GM19023 (cell line): ENCODE measurements at regions not wholly inside any gene's neighbourhood (a gene's known extent, or its start where the extent isn't known, plus 50 kb on each side); places are given as distances from the start of the nearest gene placed in this dataset.

ENCODE experiments used
- ATAC-seq: cut with Tn5 transposase; IDR thresholded peaks from one replicate; pipeline ENCODE4 v1.9.1; 2021; ENCODE audit warnings: mild to moderate bottlenecking, moderate library complexity; ENCODE audit not compliant: unreplicated experiment

DNA sequence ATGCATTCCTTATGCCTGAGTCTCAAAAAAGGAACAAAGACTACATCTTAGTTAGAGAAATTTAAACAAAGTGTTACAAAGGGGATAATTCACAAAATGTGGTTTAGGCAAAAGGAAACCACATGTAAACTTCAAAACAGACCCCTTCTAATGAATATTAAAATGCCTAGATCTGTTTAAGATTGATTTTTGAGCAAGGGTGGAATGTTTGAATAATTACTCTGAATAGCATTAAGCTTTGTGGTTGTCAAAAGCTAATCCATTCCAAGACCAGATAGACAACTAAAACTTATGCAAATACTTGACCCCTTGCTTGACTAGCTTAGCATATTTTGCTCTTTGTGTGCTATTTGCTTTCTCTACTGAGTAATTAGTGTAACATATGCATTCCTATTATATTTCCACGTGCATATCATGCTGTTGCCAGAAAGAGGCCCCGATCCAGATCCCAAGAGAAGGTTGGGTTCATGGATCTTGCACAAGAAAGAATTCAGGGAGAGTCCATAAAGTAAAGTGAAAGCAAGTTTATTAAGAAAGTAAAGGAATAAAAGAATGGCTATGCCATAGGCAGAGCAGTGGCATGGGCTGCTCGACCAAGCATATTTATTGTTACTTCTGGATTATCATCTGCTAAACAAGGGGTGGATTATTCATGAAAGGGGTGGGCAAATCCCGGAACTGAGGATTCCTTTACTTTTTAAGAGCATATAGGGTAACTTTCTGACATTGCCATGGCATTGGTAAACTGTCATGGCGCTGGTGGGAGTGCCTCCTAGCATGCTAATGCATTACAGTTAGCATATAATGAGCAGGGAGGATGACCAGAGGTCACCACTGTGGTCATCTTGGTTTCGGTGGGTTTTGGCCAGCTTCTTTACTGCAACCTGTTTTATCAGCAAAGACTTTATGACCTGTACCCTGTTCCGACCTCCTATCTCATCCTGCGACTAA lies 1193.4 kb upstream of the EYS start:
- no peak for ATAC-seq

DNA sequence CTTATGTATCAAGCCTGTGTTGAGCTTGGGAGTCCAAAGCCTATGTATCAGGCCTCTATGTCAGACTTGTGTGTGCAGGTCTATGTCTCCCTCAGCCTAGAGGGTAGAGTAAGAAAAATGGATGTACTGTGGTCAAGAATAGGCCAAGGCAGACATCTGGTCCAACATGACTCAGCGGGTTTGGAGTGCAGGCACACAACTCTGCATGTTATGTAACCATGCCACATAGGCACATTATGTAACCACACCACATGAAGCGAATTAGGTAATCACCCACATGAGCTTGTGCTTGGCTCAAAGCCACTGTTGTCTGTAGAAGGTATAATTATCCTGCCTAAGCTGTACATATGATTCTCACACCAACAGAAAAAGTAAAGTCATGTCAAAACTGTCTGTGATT lies 1190.5 kb upstream of the EYS start:
- no peak for ATAC-seq

DNA sequence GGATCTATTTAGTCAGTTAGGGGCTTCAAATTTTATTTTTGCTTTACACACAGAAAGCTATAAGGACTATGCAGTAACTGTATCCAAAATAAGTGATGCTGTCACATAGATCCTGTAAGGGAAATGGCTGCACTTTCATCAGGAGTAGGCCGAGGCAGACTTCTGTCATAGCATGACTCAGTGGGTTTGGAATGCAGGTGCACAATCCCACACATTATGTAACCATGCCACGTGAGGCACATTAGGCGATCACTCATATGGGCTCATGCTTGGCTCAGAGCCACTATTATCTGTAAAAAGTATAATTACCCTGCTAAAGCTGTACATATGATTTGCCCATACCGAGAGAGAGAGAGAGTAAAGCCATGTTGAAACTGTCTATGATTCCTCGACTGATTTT lies 1189.4 kb upstream of the EYS start:
- ATAC-seq: no peak

DNA sequence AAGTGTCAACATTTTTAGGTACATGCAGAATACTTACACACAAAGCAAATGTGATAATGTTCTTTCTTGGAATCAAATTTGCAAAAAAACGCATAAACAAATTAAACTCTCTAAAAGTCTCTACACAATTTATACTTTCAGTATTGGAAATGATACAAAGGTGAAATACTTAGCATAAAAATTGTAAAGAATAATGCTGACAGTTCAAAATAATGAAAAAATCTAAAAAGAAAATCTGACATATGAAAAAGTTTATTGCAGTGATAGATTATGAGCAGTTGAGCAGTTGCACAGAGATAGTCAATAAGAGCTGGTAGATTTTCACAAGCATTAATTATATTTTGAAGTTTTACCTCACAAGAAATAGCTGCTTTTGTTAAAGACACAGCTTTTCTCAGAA lies 1176.4 kb upstream of the EYS start:
- ATAC-seq: no peak

DNA sequence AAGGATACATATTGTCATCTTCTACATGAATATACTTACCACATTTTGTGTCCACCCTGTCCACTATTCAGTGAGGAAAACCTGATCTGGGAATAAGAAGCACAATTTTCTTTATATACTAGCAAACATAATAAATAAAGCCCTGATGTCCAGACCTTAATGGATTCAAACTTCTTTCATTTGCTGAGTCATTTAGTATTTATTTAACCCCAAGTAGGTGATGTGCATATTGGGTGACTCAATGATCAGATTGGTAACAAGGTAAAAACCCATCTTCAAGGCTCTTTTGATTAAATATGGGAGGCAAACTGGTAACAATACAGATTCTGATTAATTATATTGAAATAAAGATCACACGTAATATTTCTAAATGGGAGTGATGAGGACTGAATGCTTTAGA lies 1159.8 kb upstream of the EYS start:
- no peak for ATAC-seq

DNA sequence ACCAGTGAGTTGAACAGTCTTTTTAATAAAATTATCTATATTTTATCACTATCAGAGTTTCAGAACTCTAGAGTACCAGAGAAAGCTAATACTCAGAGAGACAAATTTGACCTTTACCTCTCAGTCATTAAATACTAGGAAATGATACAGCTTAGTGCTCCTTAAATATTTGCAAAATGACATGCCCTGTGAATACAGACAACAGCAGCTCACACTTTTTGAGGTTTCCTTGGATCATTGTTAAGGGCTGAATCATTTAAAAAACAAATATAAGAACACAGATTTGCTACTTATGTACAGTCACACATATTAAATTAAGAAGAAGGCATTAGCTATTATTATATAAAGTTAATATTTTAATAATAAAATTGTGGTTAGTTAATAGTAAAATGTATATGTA lies 1158.7 kb upstream of the EYS start:
- ATAC-seq: no peak

DNA sequence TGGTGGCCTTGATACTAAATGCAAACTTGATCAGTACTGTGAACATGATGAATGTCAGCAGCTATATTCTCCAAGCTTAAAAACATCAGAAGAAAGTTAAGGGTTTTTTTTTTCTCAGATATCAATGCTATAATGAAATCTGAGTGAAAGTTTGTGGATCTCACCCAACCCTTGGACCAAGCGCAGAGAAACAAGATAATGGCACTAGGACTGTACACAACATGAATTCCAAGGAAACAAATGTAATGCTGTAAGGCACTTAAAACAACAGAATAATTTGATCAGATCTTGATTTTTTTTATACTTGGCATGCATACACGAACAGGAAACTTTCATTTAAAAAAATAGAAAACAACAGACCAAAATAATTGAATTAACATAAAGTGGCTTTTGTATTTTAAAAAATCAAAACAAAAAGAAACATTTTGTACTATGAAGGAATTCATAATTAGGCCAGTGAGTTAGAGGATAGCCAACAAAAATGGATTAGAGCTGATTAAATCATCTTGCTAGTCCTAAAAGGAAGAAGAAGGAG lies 1154.0 kb upstream of the EYS start:
- ATAC-seq: no peak

DNA sequence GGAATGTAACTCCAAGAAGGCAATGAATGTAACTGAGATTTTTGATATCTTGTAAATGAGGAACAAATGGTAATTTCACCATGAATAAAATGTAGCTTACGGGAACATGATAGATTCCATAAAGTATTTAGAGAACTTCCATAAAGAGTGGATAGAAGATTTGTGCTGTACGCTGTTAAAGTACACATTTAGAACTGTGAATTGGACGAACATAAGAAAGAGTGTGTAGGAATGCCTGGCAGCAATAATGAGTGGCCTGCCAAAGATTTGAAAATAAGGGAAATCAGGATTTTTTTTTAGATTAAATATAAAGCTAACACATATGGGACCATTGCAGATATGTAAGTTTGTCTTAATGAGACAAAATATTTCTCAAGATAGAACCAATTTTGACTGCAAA lies 1153.3 kb upstream of the EYS start:
- ATAC-seq: no peak

DNA sequence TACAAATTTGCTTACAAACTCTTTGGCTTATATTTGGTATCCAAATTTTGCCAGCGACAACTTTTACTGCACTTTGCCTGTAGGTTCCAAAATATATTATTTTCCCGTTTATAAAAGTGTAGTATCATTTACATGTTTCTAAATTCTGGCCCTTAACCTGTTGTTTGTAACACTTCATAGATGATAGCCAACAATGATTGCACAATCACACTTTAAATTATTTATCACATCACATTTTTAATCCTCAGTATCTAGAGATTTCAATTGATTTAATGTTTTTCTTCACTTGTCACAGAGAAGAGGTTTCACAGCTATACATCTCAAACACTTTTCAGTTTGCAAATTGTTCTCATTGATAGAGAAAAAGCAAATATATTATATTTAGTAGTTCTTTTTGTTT lies 1151.2 kb upstream of the EYS start:
- ATAC-seq: no peak

DNA sequence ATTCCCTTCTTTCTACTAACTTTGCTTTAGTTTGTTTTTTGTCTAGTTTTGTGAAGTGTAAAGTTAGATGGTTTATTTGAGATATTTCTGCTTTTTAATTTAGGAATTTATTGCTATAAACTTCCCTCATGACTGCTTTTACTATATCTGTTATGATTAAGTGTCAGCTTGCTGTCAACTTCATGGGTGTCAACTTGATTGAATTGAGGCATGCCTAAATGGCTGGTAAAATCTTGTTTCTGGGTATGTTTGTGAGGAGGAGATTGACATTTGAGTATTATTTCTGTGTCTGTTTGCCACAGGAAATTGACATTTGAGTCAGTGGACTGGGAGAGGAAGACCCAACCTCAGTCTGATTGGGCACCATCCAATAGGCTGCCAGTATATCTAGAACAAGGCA lies 1147.0 kb upstream of the EYS start:
- no peak for ATAC-seq

DNA sequence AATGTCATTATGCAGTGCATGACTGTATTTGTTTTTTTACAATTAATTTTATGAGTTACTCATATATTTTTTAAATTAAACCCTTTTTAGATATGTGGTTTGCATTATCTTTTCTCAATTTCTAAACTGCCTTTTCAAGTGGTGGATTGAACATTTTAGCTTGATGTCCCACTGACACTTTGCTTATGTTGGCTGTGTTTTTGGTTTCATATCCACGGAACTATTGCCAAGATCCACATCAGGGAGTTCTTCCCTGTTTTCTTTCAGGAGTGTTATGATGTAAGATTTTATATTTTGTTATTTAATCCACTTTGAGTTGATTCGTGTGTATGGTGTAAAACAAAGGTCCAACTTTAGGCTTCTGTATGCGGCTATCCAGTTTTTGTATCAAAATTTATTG lies 1144.9 kb upstream of the EYS start:
- ATAC-seq: no peak

DNA sequence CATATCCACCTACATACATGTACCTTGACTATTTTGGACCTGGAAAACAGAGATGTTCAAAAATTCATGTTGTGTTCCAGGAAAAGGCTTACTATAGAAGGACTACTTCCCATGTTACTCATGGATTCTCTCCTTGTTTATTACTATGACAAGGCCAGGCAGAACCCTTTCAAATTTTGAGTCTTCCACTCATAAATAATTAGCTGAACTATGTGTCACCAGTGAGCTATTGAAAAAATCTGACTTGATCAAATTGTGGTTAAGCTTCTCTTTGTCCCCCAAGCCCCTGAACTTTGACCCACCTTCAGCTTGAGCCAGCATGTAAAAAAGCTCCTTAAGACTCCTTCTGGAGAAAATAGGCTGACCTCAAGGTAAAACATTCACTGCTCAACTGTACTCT lies 1142.8 kb upstream of the EYS start:
- no peak for ATAC-seq

DNA sequence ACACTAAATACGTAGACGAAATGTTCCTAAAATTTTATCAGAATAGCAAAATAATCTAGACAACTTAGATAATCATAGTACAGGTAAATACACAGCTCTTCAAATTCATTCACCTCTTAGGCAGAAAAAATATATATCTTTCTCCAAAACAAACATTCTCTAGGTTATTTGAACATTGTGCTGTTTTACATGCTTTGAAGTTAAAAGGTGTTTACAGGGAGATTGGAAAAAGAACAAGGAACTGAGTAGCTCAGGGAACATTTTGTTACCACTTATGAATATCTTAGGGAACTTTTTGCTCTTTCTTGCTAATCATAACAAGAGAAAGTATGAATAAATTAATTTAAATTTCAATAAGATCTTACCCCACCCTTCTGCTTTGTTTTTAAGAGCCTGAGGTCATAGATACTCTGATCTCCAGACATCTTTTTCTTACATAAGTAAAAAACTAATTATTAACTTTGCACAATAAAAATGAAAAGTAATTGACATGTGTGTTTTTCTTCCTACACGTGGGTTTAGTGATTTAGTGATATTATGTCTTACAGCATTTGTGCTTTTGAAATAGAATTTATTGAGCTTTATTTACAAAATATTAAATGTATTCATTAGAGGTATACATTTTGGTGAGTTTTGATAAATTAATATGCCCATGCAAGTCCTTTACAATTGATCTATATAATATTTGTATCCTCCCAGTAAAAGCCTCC lies 1141.4 kb upstream of the EYS start:
- ATAC-seq: no peak

DNA sequence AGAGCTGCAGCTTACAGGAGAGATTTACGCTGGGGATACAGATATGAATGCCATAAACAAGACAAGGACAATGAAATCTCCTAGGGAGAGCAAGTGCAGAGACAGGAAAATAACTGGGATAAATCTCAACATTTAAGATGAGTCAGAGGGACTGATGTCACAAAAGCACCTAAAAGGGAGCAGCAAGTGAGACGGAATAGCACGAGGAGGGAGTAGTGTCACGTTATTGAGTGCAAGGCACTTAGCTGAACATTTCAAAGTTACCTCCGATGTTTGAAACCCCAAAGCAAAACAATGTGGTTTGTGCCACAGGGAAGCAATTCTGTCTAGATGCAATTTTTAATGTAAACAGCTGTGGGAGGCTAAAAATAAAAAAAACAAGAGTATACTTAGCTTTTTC lies 1131.7 kb upstream of the EYS start:
- ATAC-seq: no peak

DNA sequence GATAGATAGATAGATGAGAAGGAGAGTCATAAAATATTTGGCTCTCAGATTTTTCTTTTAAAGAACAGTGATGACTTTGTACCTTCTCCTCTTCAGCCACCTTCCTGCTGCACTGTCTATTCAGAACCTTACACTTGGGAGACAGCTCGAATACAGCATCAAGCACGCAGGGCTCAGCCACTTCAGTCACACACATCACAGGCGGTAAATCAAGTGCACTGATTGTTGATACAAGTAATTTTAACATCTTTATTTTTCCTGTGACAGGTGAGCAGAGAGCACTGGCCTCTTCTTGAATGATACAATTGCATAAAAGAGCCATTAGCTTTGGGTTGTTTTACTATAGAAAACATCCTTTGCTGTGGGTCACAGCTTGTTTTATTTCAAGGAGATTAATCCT lies 1118.5 kb upstream of the EYS start:
- ATAC-seq: no peak

DNA sequence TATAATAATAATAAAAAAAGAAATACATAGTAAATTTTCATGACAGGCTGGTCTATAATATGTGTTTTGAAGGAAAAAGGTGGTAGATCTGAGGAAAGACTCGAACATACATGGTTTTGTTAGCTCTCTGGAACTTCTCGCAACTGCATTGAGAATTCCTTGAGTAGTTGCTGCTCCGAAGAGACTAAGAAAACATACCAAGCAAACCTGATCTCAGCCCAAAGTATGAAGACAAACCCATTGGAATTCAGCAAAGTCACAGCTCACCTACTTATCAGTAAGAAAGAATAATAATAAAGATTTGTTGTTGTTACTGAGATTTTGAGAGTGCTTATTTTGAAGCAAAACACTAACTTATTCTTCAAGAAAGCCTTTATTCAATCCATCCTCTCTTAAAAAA lies 1107.1 kb upstream of the EYS start:
- no peak for ATAC-seq

DNA sequence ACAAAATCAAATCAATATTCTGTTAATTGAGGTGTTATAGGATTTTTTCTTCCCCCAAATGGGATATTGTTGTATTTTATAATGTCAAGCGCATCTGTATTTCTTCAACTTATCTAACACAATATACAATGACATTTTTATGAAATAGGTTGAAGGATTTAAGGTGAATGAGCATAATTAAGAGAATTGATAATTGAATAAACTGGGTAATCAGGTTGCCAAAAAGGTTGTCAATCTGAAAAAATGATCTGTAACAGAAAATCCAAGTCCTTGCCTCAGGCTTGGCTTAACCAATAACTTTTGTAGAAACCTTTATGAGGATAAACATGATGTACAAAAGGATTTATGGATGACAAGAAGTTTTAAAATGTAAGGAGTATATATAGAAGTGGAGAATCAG lies 1101.7 kb upstream of the EYS start:
- no peak for ATAC-seq

DNA sequence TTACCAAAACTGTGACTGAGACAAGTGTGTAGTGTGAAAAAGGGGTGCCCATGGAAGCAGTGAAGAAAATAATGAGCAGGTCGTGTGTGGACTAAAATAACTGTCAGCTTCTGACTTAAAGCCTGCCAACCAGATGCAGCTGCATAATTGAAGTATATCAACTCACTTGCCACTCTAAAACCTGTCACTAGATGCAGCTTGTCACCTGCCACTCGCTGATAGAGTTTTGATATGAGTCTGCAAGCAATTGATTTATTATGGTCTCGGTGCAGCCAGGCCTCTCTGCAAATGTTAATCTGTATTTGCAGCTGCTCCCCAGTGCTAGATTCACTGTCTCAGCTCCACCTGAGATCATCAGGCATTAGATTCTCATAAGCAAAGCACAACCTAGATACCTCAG lies 1090.0 kb upstream of the EYS start:
- no peak for ATAC-seq

DNA sequence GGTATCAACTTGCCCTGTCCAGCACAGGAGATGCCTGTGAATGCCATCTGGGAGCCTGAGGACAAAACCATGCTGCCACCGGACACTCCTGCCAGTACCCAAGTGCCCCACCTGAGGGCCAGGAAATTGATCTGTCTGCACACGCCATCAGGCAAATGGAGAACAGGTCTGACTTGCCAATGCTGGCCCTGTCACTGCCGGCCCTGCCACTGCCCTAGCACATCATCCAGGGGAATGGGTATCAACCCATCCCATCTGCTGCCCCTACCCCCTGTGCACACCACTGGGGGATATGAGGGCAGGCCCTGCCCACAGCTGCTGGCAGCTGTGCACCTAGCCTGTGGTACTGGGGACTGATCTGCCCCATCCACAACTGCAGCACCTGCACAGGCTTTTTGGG lies 1081.6 kb upstream of the EYS start:
- ATAC-seq: no peak

DNA sequence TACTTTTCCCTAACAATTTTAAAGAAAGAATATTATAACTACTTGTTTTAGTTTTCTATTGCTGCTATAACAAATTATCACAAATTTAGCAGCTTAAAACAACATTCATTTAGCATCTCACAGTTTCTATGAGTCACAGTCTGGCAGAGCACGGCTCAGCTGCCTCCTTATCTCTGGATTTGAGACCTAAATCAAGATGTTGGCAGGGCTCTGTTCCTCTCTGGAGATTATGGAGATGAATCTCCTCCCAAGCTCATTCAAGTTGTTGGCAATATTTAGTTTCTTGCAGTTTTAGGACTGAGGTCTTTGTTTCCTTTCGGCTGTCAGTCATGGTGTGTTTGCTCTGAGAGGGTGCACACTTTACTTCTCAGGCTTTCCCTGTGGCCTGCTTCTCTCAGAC lies 1065.8 kb upstream of the EYS start:
- no peak for ATAC-seq

DNA sequence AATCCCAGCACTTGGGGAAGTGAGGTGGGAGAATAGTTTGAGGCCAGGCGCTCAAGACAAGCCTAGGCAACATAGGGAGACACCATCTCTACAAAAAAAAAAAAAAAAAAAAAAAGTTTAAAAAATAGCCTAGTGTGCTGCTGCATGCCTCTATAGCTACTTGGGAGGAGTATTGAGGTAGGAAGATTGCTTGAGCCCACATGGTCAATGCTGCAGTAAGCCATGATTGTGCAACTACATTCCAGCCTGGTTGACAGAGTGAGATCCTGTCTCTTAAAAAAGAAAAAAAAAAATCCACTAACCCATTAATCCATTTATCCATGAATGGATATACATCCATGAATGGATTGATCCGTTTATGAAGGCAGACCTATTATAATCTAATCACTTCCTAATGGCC lies 1064.6 kb upstream of the EYS start:
- no peak for ATAC-seq

DNA sequence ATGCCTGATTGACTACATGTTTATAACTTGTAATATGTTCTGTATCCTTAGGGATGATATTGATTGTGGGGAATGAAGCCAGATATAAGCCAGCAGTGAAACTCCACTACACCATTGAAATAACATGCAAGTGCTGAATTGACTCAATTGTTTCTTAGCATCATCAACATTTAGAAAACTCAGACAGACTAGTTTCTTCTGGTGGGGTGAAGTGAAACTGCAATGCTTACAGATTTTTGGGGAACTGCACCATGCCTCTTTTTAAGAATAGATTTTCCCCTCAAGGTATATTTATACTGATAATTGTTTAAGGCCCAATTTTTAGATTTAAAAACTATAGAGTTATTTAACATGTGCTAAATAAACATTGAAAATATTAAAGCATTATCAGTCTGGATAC lies 1044.6 kb upstream of the EYS start:
- no peak for ATAC-seq
